ENCODE measurements at regions not wholly inside any gene's neighbourhood (a gene's known extent, or its start where the extent isn't known, plus 50 kb on each side); places are given as distances from the start of the nearest gene placed in this dataset.
A peak's percentile ranks its signal among the peaks of the same experiment; 100 is the strongest.
"Not testable (repeated sequence)": the region's sequence is repeated elsewhere in the genome, so short reads cannot be mapped to it uniquely, and the experiment has no call there.

GRCh38 chr5:71343994-71344393 lies 111.5 kb upstream of the BDP1 start:
- DNase-seq (ENCODE audit: low spot score in 2 of 2); FAIRE-seq: not testable (repeated sequence)

DNA sequence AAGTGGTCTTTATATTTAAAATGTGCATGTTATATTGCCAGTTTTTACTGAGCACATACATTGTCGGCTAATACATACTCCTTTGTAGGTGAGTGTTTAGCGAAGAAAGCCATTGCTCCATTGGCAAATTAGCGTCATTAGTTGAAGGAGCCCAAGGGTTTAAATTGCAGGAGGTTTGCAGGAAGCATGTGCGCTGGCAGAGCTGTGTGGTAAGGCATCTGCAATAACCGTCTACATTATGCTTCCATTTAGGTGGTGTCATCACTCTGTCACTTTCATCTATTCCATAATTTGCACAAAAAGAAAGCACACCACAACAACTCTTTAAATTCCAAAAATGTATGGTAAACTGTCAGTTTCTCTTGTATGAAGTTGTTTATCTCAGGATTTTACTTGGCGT lies 82.8 kb upstream of the BDP1 start:
- not testable (repeated sequence) for DNase-seq (ENCODE audit: low spot score in 2 of 2); FAIRE-seq

GRCh38 chr5:71373054-71373734 lies 82.3 kb upstream of the BDP1 start:
- not testable (repeated sequence) for DNase-seq (ENCODE audit: low spot score in 2 of 2)

DNA sequence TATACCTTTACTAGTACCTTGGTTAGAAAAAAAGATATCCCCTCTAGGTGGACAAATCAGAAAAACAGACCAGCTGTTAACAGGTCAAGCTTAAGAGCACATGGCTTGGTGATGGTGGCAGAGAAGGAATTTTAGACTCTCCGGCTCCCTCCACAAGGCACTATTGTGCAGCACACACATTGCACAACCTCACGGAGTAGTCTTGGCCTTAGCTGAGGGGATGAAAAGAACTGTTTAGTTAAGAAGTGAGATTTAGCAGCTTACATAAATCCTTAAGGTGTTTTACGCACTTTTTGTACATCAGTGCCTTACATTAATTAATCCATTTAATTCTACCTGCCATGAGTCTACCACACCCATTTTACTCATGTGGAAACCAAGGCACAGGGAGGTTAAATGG lies 71.2 kb upstream of the BDP1 start:
- not testable (repeated sequence) for DNase-seq (ENCODE audit: low spot score in 2 of 2); FAIRE-seq

More at GRCh38 chr5:71373054-71373734, 82.3 kb upstream of the BDP1 start:
- FAIRE-seq = peak; percentile 57

GRCh38 chr5:71384706-71385105 lies 70.7 kb upstream of the BDP1 start:
- FAIRE-seq (no peak), DNase-seq (ENCODE audit: low spot score in 2 of 2) (no peak)

- DNase-seq (ENCODE audit: low spot score in 2 of 2) = not testable (repeated sequence)
- FAIRE-seq = peak; percentile 3
These were observed 70.2 kb upstream of the BDP1 start for GRCh38 chr5:71385208-71385607.

GRCh38 chr5:71388184-71388583 lies 67.3 kb upstream of the BDP1 start:
- not testable (repeated sequence) for FAIRE-seq; DNase-seq (ENCODE audit: low spot score in 2 of 2)

GRCh38 chr5:71398400-71398799 lies 57.1 kb upstream of the BDP1 start:
- not testable (repeated sequence) for DNase-seq (ENCODE audit: low spot score in 2 of 2); FAIRE-seq

- not testable (repeated sequence) for DNase-seq (ENCODE audit: low spot score in 2 of 2); FAIRE-seq
These were observed 56.6 kb upstream of the BDP1 start for GRCh38 chr5:71398859-71399258.

DNA sequence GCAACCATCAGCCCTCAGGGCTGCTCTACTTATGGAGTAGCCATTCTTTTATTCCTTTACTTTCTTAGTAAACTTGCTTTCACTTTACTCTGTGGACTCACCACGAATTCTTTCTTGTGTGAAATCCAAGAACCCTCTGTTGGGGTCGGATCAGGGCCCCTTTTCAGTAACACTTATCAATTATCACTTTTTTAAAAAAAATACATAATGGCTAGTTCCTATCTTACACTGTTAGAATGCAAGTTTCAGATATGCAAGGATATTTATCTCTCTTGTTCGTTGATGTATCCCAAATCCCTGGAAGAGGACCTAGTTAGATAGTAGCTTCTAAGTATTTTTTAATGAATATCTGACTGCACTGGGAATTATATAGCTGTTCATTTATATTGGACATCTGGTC lies 56.0 kb upstream of the BDP1 start:
- not testable (repeated sequence) for DNase-seq (ENCODE audit: low spot score in 2 of 2); FAIRE-seq

DNA sequence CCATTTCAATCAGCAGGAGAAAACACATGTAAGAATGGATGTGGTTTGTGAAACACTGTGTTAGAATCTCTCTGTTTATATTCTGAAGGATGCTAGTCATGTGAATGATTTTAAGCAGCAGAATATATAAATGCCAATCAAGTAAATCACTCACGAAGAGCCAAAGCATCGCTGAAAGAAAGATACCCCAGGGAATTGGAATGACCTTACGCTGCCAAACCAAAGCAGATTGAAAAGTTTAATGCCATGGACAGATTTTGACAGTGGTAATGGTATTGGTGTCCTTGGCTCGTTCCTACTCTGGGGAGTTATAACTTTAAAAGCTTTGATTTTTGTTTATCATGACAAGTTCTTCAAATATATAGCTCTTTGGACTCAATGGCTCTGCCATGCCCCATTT lies 54.8 kb upstream of the BDP1 start:
- FAIRE-seq; DNase-seq (ENCODE audit: low spot score in 2 of 2): not testable (repeated sequence)

GRCh38 chr5:71401150-71401549 lies 54.3 kb upstream of the BDP1 start:
- FAIRE-seq = not testable (repeated sequence)

DNA sequence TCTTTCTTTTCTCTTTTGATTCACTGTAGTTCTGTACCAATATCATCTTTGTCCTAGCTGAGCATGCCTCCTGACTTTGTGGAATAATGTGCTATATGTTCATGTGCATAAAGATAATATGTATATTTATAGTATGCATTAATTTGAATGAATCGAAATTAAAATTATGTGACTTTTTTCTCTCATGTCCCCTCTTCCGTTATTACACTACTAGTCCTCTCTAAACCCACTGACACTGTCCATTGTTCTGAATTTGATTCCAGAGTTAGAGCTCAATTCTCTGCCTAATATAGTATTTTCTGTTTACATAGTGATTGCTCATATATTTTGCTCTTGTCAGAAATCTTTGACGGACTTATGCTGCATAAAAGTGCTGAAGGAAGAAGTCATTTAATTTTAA lies 53.9 kb upstream of the BDP1 start:
- not testable (repeated sequence) for FAIRE-seq; DNase-seq (ENCODE audit: low spot score in 2 of 2)

More at GRCh38 chr5:71401150-71401549, 54.3 kb upstream of the BDP1 start:
- not testable (repeated sequence) for DNase-seq (ENCODE audit: low spot score in 2 of 2)

- not testable (repeated sequence) for DNase-seq (ENCODE audit: low spot score in 2 of 2); FAIRE-seq
These were observed 51.0 kb upstream of the BDP1 start for GRCh38 chr5:71404441-71404840.

DNA sequence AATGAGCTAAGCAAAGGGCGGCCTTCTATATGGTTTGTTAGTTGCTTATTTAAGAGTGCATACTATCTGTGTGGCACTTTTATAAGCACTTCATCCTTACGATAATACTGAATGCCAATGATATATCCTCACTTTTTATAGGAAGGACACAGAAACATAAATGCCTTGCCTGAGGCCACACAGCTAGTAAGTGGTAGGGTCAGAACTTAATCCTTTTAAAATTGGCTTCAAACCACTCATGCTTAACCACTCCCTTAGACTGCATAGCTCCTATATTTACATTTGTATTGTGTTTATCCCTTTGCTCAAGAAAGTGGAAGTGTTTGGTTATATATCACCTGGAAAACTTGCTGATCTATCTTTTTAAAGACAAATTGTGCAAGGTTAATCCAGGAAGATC lies 50.5 kb upstream of the BDP1 start:
- FAIRE-seq; DNase-seq (ENCODE audit: low spot score in 2 of 2): not testable (repeated sequence)

Measured in frontal cortex (tissue), 3 donors.